ENCODE measurements at regions not wholly inside any gene's neighbourhood (a gene's known extent, or its start where the extent isn't known, plus 50 kb on each side); places are given as distances from the start of the nearest gene placed in this dataset.

GRCh38 chr6:132209351-132209750, 191.9 kb downstream of the MOXD1 start:
- Histone ChIP-seq H2AK9ac (replicated peaks; ENCODE audit: low read depth, low read length, poor library complexity) (no peak overlapping the region), H3K4me3 (ENCODE audit: insufficient read depth, low read depth, low read length) (no peak overlapping the region), H4K5ac (ENCODE audit: low read depth, low read length) (no peak overlapping the region), H3K9ac (ENCODE audit: low read depth, low read length) (no peak overlapping the region), H3K36me3 (ENCODE audit: control insufficient read depth, insufficient read depth, low read length) (no peaks in the 10 kb centered on the region), H4K8ac (ENCODE audit: low read depth in 2 of 2, low read length in 2 of 2) (no peak overlapping the region), H3K4me2 (ENCODE audit: low read depth, low read length) (no peak overlapping the region), H3K27ac (ENCODE audit: insufficient read depth, low read length) (no peak overlapping the region), H3K4me1 (ENCODE audit: control insufficient read depth, insufficient read depth, low read length) (peaks cover 4% of the 10 kb centered on the region; the same call in 1 of the 2 replicates), H3K79me1 (ENCODE audit: low read depth in 1 of 2, low read length in 2 of 2) (no peaks in the 10 kb centered on the region), H2AK5ac (ENCODE audit: low read depth, low read length) (no peak overlapping the region), H3K9me1 (ENCODE audit: insufficient read depth, low read length) (no peaks in the 10 kb centered on the region), H3K23ac (ENCODE audit: low read depth, low read length) (no peak overlapping the region), H2BK20ac (ENCODE audit: low read depth, low read length) (no peak overlapping the region), H3K4ac (ENCODE audit: low read depth, low read length) (no peak overlapping the region), H3K9me3 (ENCODE audit: control insufficient read depth, insufficient read depth, low read length) (peaks cover 3% of the 10 kb centered on the region; the same call in 1 of the 2 replicates), H2BK5ac (ENCODE audit: low read depth, low read length, poor library complexity, severe bottlenecking) (no peak overlapping the region), H2BK15ac (ENCODE audit: low read depth, low read length) (no peak overlapping the region; the same call in 2 of the 3 replicates), H2BK120ac (ENCODE audit: low read depth, low read length) (no peak overlapping the region), H3K56ac (ENCODE audit: extremely low read depth, insufficient read depth, low read length) (no peak overlapping the region), H3K27me3 (ENCODE audit: control insufficient read depth, insufficient read depth, low read length) (no peaks in the 10 kb centered on the region), H3K18ac (ENCODE audit: low read depth, low read length) (no peak overlapping the region), H3K14ac (replicated peaks; ENCODE audit: low read depth, low read length) (no peak overlapping the region), H4K20me1 (ENCODE audit: insufficient read depth, low read length) (no peaks in the 10 kb centered on the region), H2AFZ (replicated peaks; ENCODE audit: low read length, poor library complexity) (no peak overlapping the region), H4K91ac (ENCODE audit: insufficient read depth, low read depth, low read length) (0 out of 2 replicates have a peak overlapping the region, but pooled peaks have one; percentile 9)
- no peak for DNase-seq
- WGBS, 2 experiments (ENCODE audit: extremely low coverage in 2 of 2, insufficient read length in 1 of 2), result no CpG with 5 or more reads among the region's 1 CpG
- in situ Hi-C loops (cut with MboI; ENCODE audit: low sequenced_read_pairs) (no loop called here), dilution Hi-C loops (cut with HindIII; ENCODE audit: low sequenced_read_pairs, unreplicated experiment) (no loop called here), intact Hi-C loops (cut with micrococcal nuclease) (no loop called here)
- POLR2A ChIA-PET (ENCODE audit: unreplicated experiment), result interaction anchor here (1.4 kb wide), 1 partner anchor 258 kb away, joined by 3 read pairs; the partner anchor contains the start of gene CCN2
- ATAC-seq (ENCODE audit: low read depth), result no peak
- BruUV-seq (replicated peaks), result no TSS peak
- TF ChIP-seq RFX5 (IDR thresholded peaks at IDR 0.05; ENCODE audit: low read depth, low read length) (no peak), NFE2L2 (IDR thresholded peaks at IDR 0.05; ENCODE audit: low read depth, low read length) (no peak), RAD21 (IDR thresholded peaks at IDR 0.05; ENCODE audit: low read length) (no peak), BHLHE40 (IDR thresholded peaks at IDR 0.05; ENCODE audit: low read depth, low read length) (no peak), POLR2A (IDR thresholded peaks at IDR 0.05; ENCODE audit: low read depth, low read length) (no peak), MAFK (IDR thresholded peaks at IDR 0.05; ENCODE audit: low read depth, low read length) (no peak), CHD1 (IDR thresholded peaks at IDR 0.05; ENCODE audit: low read depth, low read length) (no peak), SMC3 (IDR thresholded peaks at IDR 0.05; ENCODE audit: low read depth, low read length) (no peak), MAZ (IDR thresholded peaks at IDR 0.05; ENCODE audit: borderline replicate concordance, low read depth, low read length) (no peak), MXI1 (IDR thresholded peaks at IDR 0.05; ENCODE audit: borderline replicate concordance, low read depth, low read length) (no peak), RCOR1 (IDR thresholded peaks at IDR 0.05; ENCODE audit: insufficient replicate concordance, low read length) (no peak), ELK1 (IDR thresholded peaks at IDR 0.05; ENCODE audit: borderline replicate concordance, low read depth, low read length) (no peak)
- TF ChIP-seq, protein P1, sequence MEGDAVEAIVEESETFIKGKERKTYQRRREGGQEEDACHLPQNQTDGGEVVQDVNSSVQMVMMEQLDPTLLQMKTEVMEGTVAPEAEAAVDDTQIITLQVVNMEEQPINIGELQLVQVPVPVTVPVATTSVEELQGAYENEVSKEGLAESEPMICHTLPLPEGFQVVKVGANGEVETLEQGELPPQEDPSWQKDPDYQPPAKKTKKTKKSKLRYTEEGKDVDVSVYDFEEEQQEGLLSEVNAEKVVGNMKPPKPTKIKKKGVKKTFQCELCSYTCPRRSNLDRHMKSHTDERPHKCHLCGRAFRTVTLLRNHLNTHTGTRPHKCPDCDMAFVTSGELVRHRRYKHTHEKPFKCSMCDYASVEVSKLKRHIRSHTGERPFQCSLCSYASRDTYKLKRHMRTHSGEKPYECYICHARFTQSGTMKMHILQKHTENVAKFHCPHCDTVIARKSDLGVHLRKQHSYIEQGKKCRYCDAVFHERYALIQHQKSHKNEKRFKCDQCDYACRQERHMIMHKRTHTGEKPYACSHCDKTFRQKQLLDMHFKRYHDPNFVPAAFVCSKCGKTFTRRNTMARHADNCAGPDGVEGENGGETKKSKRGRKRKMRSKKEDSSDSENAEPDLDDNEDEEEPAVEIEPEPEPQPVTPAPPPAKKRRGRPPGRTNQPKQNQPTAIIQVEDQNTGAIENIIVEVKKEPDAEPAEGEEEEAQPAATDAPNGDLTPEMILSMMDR (conservative IDR thresholded peaks at IDR 0.05; ENCODE audit: low read depth, low read length), result no peak
- TF ChIP-seq, protein P2, sequence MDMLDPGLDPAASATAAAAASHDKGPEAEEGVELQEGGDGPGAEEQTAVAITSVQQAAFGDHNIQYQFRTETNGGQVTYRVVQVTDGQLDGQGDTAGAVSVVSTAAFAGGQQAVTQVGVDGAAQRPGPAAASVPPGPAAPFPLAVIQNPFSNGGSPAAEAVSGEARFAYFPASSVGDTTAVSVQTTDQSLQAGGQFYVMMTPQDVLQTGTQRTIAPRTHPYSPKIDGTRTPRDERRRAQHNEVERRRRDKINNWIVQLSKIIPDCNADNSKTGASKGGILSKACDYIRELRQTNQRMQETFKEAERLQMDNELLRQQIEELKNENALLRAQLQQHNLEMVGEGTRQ (IDR thresholded peaks at IDR 0.05; ENCODE audit: low read depth, low read length), result no peak
- CTCF ChIA-PET, result no interaction called here

All from IMR-90 (cell line).